ENCODE measurements at regions not wholly inside any gene's neighbourhood (a gene's known extent, or its start where the extent isn't known, plus 50 kb on each side); places are given as distances from the start of the nearest gene placed in this dataset.
"Not testable (repeated sequence)": the region's sequence is repeated elsewhere in the genome, so short reads cannot be mapped to it uniquely, and the experiment has no call there.

DNA sequence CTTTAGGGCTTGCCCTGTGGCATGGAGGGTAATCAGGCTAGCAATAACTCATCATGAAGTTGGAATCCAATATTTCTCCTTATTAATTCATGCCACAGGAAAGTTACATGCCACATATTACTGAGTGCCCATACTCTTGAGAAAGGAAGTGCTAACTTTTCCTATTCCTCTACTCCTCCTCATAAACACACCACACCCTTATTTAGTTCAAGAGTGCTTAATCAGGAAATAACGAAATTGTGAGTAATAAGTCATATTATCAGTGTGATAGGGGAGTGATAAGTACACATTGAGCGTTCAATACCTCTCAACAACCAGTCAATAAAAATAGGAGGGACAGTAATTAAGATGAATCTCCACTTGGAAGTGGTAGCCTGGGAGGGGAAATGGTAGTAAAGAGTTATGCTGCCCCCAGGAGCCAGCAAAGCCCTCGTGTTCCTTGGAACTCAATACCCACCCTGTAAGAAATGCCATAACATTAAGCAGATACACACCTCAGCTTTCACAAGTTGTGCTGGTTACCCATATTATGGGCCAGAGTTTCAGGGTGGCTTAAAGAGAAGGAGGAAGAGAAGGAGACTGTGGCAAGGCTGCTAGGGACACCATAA lies 410.0 kb upstream of the NR3C2 start:
- DNase-seq, result no peak

DNA sequence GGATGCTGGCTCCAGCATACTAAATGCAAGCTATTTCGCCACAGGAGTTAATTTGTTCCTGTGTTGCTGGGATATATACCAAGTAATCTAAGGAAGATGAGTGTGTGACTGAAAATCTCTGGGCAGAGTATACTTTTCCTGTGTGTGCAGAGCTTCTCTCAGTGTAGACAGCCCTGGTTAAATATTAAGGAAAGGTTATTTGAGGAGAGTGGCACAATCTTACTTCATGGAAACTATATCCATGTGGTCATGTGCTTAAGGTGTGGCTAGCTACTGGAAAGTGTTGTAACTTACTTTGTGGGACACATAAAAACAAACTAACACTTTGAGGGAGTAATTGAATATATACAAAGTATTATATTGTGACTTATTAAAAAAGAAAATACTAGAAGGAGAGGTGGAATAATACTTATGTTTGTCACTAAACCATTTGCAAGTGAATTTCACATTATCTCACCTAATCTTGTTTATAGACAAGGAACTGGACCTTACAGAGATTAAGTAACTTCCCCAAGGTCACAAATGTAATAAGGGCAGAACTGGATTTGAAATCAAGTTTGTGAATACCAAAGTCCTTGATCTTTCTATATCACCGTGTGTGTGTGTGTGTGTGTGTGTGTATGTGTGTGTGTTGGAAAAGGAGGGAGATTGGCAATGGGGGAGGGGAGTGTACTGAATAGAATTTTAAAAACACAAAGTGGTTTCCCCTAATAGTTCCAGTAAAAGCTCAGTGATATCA lies 408.2 kb upstream of the NR3C2 start:
- DNase-seq, result no peak

DNA sequence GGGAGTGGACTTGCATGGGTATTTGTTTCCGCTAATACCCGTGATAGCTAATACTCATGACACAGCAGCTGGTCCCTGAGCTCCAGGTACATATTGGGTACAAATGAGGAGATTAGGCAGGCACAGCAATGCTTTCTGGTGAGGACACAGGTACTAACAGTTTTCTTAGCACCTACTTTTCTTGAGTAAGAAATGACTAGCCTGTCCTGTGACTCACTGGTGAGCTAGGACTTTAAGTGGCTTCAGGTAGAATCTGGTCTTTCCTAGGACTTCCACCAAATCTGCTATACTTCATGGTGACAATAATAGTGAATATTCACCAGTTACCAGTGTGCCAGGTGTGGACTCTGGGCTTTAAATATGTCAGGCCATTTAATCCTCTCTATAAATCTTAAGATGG lies 407.4 kb upstream of the NR3C2 start:
- DNase-seq, result no peak

DNA sequence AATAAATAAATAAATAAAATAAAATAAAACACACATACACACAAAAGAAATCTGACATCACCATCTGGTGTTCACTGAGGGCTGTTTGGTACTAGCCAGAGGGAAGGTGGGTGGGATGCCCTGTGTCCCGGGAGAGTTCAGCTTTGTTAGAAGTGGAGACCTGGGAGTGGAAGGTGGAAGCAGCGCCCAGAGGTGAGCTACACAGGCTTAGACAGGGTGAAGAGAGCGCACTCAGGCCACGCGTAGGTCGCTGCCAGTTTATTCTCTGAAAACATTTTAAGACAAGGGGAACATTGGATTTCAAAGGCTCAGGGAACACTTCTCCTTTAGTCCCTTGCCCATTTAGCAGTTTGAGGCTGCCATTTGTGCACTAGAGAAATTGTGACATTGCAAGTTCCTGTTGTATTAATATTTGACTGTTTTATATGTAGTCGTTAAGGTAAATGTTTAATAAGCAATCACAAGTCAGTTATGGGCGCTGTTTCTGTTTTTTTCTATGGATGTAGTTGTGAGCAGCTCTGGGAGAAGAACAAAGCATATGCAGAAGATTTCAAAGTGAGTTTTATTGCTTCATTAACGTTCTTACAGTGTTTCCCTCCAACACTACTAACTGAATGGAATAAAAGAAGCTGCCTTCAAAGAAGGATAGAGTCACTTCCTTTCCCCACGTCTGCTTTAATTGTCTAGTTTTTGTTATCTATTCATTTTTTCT lies 405.5 kb upstream of the NR3C2 start:
- no peak for DNase-seq

DNA sequence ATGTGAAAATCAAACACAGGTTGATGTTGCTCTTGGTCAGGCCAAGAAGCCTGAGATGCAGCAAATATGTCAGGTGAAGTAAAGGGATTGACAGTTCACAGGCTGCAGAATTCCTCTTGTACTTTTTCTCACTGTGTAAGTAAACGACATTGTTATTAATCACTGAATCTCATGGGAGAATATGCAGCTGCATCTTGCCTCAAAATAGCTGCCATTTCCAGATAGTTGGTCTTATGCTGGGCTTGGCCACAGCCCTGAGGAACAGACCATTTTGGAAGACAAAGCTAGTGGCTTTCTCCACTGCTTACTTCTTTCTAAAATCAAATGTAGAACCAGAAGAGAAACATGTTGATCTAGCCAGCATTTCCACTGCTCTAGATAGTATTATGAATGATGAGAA lies 403.4 kb upstream of the NR3C2 start:
- no peak for DNase-seq

DNA sequence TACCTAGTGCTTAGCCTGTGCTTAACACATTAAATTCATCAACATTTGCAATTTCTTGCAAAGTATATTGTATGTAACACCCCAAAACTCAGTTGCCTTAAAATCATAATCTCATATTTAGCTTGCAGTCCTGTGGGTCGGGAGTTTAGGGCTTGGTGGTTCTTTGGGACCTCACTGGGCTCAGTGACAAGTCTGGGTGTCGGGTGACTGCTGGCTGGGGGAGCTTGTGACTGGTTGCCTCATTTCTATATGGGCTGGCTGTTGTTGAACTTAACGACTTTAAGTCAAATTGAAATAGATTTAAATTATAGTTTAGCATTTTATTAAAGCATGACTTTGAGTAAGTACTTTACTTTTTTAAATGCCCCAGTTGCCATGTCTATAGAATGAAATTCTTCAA lies 401.4 kb upstream of the NR3C2 start:
- DNase-seq, result no peak

DNA sequence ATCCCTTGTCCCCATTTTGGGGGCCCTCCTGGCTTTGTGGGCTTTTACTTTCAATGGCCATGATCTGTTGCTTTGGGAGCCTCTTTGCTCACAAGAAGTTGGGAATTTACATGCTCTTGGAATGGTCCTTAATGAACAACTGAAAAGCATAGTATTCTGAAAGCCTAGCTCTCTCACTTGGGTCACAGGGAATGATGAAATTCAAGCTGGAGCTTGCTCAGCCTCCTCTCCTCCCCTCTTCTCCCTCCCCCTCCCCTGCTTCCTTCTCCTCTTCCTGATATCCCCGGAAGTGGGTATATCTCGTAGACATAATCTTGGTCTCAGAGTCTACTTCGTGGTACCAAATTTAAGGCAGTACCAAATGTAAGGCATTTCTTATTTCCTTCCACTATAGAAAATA lies 400.6 kb upstream of the NR3C2 start:
- peak; percentile 6 for DNase-seq

DNA sequence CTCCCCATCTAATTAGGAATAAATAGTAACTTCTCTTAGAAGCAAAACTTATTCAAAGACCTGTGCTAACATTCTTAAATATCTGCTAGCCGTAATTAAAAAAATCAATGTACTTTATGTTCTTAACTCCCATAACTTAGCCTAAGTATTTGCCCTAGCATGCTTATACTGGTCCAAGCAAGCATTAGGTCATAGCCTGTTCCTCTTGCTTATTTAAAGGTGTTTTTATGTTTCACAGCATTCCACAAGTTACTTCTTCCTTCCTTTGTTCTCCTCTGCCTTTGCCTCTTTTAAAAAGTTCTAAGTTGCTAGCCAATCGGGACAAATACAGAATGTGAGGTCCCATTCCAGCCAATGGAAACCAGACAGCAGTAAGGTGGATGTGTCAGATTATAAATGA lies 395.4 kb upstream of the NR3C2 start:
- not testable (repeated sequence) for DNase-seq

DNA sequence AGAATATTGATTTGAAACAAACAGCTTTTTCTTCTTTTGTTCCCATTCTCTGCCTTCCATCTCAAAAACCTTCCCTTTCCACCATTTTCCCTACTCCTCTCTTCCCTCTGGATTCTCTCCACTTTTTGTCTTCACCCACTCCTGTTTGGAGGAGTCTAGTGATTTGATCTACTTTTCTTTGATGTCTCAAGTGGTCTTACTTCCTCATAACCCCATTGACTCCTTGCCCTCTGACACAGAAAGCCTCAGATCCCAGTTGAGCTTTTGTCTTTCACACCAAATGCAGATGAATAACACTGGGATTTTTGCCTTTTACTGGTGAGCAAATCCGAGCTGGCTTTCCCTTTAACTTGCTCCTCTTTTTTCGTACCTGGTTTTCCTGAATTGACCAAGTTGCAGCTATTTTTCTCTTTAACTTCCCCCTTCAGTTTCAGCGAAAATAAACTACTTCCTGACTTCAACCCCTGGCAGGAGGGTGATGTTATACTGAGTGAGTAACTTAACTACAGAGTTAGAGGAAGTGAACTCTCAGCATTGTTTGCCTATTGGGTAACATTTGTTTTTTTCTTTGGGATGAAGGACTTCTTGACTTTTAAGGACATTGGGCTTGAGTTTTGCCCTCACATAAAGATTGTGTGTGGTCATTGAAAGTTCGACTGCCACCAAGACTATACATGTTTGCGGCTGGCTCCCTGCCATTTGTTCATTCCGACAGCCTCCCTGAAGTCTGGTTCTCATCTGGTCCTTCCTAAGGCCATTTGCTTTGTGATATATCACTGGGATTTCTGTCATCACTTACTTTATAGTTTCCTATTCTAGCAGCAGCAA lies 392.8 kb upstream of the NR3C2 start:
- DNase-seq, result peak; percentile 85

DNA sequence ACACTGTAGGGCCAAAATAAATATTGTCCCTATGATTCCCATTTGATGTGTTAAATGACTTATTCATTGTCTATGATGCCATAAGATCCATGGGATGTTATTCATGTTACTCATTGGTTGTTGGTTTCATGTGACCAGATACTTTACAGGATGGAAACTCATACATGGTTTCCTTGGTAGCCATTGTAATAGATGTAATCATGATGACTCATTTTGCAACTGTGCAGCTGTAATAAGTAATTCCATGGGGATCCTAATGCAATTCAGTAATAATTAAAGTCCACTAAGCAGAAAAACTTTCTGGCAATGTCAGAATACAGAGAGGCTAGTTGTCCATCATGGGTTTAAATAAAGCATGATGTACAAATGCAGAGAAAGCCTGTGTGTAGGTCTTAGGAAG lies 389.7 kb upstream of the NR3C2 start:
- peak; percentile 92 for DNase-seq

DNA sequence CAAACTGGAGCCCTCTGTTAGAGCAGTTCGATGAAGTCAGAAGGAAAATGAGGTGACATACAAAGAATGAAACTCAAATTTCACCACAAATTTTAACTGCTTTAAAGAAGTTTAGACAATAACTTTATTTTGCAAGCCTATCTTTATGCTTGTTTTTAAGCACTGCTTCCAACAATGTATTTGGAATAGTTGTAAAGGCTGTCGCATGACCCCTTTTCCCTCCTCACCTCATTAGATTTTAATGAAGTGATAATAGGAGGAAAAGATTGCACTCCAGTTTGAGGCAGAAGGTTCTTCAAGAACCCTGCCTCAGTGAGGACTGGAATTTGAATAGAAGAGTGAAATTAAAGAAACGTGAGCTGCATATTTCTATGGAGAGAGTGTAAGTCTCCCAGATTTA lies 386.1 kb upstream of the NR3C2 start:
- no peak for DNase-seq

DNA sequence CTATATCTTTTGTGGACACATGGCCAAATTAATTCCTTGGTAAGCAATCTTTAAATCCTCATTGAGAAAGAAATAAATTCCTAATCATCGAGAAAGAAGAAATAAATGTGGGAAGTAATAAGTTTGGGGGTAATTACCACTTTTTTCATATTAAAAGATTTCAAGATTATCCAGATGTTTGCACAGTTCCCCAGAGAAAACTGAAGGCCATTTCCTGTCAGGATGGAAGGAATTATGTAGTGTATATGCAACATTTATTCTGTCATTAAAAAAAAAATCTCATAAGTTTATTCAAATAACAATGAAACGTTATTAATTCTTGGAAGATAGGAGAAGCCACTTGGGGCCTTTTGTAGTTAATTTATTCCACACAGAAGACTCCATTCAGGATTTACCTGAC lies 385.6 kb upstream of the NR3C2 start:
- DNase-seq, result no peak

DNA sequence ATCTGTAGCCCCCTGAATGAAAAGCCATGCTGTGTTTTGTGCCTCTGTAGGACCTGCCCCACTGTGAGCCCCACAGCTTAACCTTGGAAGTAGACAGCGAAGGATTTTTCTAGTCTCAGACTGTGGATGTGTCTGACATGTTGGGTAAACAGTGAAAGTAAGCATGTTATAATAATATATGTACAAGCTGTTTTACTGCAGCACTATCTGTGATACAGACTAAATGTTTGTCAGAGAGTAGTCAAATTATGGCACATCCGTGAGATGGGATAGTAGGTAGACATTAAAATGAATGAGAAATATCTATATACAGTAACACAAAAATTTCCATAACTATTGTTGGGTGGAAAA lies 381.2 kb upstream of the NR3C2 start:
- DNase-seq, result no peak

DNA sequence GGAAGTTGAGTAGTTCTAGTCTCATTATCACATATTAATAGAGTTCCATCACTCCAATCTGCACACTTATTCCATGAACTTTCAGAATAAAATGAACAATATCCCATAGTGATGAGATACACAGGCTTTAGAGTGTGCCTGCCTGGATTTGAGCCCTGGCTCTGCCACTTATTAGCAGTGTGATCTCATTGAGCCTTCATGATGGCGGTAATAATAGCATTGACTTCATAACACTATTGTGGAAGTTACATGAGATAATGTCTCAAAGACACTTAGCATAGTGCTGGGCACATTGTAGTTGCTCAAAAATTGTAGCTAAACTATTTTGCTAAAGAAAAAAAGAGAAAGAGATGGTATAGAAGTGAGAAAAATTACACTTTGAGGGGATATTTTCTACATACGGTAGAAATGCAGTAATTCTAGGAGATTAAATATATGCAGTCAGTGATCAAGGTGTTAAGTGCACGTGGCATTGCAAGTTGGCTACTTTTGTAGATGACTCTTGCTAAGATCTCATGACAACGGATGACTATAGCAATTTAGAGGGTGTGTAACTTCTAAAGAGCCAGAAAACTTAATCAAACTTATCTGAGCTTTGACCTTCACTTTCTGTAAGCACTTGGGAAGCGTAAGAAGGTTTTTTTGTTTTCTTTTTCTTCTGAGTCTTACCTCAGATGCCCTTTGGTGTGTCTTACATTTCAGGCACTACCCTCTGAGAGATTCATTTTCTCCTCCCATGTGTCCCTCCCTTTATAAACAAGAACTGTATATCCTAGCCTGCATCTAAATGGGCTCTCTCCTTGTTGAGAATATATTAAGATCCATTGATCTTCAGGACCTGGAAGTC lies 380.6 kb upstream of the NR3C2 start:
- no peak for DNase-seq

DNA sequence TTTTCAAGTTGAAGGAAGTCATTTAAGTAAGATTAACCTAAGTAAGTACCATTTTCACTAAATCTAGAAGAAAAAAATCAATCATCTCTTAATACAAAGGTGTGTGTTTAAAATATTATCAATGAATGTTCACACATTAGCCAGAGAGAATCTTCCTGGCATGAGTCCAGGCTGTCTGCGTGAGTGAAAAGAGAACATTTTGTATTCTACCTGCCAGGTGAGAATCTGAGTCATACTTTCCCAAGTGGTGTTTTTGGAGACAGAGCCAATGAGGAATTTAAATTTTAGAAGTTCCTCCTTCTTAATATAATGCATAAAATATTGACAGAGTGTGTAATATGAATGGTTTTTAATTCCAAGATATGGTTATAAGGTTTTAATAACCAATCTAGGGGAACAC lies 371.8 kb upstream of the NR3C2 start:
- no peak for DNase-seq

DNA sequence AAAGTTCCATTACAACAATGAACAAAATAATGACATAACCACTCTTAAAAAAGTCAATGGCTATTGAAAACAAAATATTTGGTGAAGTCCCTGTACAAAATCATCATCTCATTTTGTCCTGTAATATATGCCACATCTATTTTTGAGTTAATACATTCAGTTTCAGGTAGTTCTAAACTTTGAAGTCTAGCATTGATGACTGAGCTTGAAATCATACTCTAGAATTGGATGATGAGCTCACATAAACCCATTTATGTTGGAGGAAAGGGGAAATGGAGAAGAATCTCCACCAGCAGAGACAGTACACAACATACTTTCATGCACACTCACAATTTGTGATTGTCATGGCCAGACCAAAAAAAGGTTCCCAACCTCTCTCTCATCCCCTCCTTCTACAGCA lies 371.1 kb upstream of the NR3C2 start:
- DNase-seq, result no peak

DNA sequence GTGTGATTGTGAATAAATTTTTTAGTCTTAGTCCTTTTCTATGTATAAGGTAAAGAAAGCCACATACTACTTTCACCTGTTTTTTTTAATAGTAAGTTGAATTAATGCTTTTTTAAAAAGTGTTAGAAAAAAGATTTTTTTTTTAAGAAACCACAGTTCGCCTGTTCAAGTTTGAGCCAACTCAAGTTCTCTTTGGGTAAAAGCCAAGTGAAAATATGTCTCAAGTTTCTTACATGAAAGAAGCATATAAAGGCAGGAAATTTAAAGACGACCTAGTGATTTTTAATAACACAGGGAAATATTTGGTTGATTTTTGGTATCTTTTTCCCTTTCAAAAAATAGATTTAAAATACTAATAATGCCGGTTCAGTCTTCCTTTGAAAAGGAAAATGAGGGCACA lies 369.9 kb upstream of the NR3C2 start:
- DNase-seq, result no peak

DNA sequence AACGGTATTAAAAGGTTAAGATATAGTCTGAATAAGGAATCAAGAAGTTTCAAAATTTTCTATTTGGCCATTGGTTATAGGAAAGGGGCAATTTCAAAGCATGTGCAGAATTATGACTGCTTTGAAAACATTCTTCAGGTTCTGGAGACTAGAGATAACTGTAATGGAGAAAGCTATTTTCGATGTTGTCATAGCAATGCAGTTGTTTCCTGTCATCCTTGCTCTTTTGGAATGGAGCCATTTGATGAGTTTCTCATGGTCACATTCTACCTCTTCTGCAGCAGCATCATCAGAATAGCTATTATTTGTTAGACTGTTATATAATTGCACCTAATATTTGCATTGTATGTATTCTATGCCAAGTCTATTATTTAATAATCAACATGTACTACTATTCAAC lies 368.2 kb upstream of the NR3C2 start:
- DNase-seq, result no peak

DNA sequence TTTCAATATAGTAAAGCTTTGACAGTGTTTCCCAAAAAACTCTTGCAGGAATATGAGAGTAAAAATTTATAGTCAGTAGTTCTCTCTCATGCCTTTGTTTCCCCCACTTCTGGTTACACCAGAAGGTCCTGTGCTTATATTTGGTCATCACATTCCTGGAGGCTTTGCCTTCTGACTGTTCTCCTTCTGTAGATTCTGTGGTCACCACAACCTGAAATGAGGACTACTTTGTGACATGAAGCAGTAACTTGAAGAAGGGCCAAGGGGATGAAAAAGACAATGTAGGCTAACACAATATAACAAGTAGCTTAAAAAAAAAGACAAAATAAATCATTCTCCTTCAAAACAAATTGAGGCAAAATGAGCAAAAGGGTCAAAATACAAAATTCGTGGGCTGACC lies 366.2 kb upstream of the NR3C2 start:
- DNase-seq, result no peak

DNA sequence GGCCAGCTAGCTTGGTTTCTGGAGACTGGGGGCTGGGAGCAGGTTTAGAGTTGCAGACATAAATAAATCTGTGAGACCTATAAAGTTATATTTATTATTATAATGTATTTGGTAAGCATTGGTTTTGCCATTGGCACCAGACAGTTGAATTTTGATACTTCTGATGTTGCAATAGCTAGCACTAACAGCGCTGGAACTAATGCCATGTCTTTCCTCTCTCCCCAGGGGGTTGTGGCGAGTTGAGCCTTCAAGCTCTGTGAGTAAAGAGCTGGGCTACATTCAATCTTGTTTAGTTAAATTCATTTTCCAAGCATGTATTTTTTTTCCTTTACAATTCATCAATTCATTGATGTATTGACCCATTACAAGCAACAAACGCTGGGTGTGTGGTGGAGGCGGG lies 358.7 kb upstream of the NR3C2 start:
- DNase-seq, result no peak

DNA sequence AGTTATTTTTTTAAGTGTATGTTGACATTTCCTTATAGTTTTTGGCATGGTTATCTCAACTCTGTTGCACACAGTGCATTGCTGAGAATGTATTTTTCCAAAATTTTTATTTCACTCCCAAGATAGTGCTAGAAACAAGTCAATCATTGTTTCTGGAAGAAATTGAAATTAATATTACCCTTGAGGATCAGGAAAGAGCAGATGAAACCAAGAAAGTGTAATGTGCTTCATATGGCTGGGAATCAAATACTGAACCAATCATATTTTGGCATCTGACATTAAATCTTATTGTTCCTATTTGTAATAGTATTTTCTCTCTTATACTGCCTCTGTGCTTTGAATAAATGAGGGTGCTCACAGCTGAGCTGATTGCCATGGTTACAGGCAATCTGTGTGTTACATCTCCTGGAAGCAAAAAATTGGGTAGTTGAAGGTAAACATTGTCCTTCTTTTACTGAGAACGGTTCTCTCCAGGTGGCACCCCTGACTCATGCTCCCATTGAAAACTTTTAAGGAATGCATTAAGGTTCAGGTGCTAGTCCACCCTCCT lies 358.2 kb upstream of the NR3C2 start:
- no peak for DNase-seq

DNA sequence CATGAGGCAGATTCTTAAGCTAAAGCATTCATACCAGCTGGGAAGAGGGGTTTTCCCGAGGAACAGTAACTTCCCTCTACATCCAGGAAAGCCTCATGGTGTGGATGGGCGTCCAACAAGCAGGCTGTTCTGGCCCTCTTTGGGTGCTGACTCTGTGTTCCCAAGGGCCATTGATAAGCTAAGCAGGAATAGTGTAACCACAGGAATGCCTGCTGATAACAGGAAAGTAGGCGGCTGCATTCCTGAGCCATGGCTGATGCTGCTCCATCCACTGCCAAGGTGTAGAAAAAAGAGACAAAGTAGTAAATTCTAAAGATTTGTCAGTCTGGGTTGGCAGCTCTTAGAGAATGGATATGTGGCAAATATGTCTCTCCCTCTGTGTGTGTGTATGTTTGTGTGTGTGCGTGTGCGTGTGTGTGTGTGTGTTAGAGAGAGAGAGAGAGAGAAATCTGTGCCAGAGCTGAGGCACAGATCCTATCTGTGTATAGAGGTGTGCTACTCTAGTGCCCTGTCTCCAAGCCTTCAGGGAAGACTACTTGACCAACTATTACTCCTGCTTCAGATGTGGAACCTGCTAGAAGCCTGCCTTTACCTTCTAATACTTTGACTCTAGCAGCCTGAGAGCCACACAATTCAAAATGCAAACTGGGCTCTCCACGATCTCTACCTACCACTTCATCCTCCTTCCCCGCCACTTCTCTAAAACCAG lies 353.1 kb upstream of the NR3C2 start:
- peak; percentile 67 for DNase-seq

Data from fibroblast of skin of right biceps (primary cell).